Ureter (tissue), 1 donor: ENCODE measurements at regions not wholly inside any gene's neighbourhood (a gene's known extent, or its start where the extent isn't known, plus 50 kb on each side); places are given as distances from the start of the nearest gene placed in this dataset.

Experiments
- DNase-seq: peaks from one replicate; pipeline ENCODE4 v3.0.0-alpha.2; 2020; ENCODE audit warnings: low spot score
- donor health status: DM: yes; HTN: yes; CAD: no.

- DNase-seq = no peak
These were observed 126.3 kb upstream of the JUN start for GRCh38 chr1:58909914-58910681.

- DNase-seq = no peak
These were observed 128.1 kb upstream of the JUN start for GRCh38 chr1:58911841-58912499.

- DNase-seq = no peak
These were observed 131.1 kb upstream of the JUN start for GRCh38 chr1:58914925-58915324.

GRCh38 chr1:58917436-58917835 is 133.6 kb upstream of the JUN start:
- DNase-seq = no peak

GRCh38 chr1:58919226-58919958 is 135.5 kb upstream of the JUN start:
- no peak for DNase-seq

GRCh38 chr1:58919959-58920321 is 136.1 kb upstream of the JUN start:
- DNase-seq = no peak

GRCh38 chr1:58921342-58921741 is 137.5 kb upstream of the JUN start:
- DNase-seq = no peak

- DNase-seq = no peak
These were observed 137.9 kb upstream of the JUN start for GRCh38 chr1:58921751-58922150.

GRCh38 chr1:58922302-58923089 is 138.6 kb upstream of the JUN start:
- peak; percentile 92 for DNase-seq

GRCh38 chr1:58923090-58923470 is 139.2 kb upstream of the JUN start:
- DNase-seq = no peak

- DNase-seq = no peak
These were observed 140.2 kb upstream of the JUN start for GRCh38 chr1:58924016-58924565.

- DNase-seq = no peak
These were observed 141.0 kb upstream of the JUN start for GRCh38 chr1:58924821-58925220.

- DNase-seq = no peak
These were observed 141.4 kb upstream of the JUN start for GRCh38 chr1:58925247-58925646.

- no peak for DNase-seq
These were observed 142.3 kb upstream of the JUN start for GRCh38 chr1:58926152-58926551.

- DNase-seq = no peak
These were observed 143.3 kb upstream of the JUN start for GRCh38 chr1:58927041-58927721.

- no peak for DNase-seq
These were observed 143.9 kb upstream of the JUN start for GRCh38 chr1:58927722-58928085.

GRCh38 chr1:58928514-58928913 is 144.7 kb upstream of the JUN start:
- no peak for DNase-seq

- peak; percentile 53 for DNase-seq
These were observed 146.0 kb upstream of the JUN start for GRCh38 chr1:58929671-58930325.

GRCh38 chr1:58931024-58931423 is 147.2 kb upstream of the JUN start:
- no peak for DNase-seq

GRCh38 chr1:58931756-58932155 is 147.9 kb upstream of the JUN start:
- no peak for DNase-seq
